ENCODE measurements at regions not wholly inside any gene's neighbourhood (a gene's known extent, or its start where the extent isn't known, plus 50 kb on each side); places are given as distances from the start of the nearest gene placed in this dataset.

GRCh38 chr7:155867734-155868400 is 55.6 kb upstream of the SHH start:
- no peaks in the 10 kb centered on the region for H3K9me3 ChIP-seq (ENCODE audit: control insufficient read depth in 2 of 3, insufficient read depth in 1 of 3, low read length in 3 of 3)
- TF ChIP-seq, protein P1, sequence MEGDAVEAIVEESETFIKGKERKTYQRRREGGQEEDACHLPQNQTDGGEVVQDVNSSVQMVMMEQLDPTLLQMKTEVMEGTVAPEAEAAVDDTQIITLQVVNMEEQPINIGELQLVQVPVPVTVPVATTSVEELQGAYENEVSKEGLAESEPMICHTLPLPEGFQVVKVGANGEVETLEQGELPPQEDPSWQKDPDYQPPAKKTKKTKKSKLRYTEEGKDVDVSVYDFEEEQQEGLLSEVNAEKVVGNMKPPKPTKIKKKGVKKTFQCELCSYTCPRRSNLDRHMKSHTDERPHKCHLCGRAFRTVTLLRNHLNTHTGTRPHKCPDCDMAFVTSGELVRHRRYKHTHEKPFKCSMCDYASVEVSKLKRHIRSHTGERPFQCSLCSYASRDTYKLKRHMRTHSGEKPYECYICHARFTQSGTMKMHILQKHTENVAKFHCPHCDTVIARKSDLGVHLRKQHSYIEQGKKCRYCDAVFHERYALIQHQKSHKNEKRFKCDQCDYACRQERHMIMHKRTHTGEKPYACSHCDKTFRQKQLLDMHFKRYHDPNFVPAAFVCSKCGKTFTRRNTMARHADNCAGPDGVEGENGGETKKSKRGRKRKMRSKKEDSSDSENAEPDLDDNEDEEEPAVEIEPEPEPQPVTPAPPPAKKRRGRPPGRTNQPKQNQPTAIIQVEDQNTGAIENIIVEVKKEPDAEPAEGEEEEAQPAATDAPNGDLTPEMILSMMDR (IDR thresholded peaks at IDR 0.05; ENCODE audit: borderline replicate concordance, extremely low read depth, insufficient read depth), result no peak
- H3K4me3 ChIP-seq (ENCODE audit: low read length in 3 of 3), result no peak overlapping the region
- intact Hi-C loops (cut with DNase I), result no loop called here
- no peaks in the 10 kb centered on the region for H3K4me1 ChIP-seq (ENCODE audit: control insufficient read depth in 2 of 3, insufficient read depth in 2 of 3, low read depth in 1 of 3, low read length in 3 of 3)
- FAIRE-seq, result no peak
- no peak overlapping the region for H3K27ac ChIP-seq (ENCODE audit: low read depth in 2 of 2, low read length in 2 of 2)
- DNase-seq, result peak in 1 of 5 donors; percentile 5
- H3K9ac ChIP-seq (ENCODE audit: low read length in 3 of 3), result no peak overlapping the region
- no peaks in the 10 kb centered on the region for H3K27me3 ChIP-seq (ENCODE audit: control insufficient read depth, insufficient read depth, low read length)
- H3K36me3 ChIP-seq (ENCODE audit: control insufficient read depth in 2 of 3, insufficient read depth in 3 of 3, low read length in 3 of 3), result no peaks in the 10 kb centered on the region

DNA sequence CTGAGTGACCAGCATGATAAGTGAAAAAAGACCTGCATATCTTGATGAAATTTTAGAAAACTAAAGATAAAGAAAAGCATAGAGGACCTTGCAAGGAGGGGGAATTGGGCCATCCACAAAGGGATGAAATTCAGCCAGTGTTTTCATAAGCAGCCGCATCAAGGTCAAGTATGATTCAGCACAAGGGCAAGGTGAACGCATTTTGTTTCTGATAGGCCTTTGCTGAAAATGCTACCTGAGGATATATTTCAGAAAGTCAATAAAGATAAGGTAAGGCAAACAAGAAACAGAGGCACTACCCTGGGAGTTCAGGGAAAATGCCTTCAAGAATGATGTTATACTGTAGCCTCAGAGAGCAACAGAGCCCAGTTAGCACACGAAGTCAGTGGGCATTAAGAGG is 55.0 kb upstream of the SHH start:
- Histone ChIP-seq H3K4me3 (ENCODE audit: low read length in 3 of 3) (no peak overlapping the region), H3K9me3 (ENCODE audit: control insufficient read depth in 2 of 3, insufficient read depth in 1 of 3, low read length in 3 of 3) (no peaks in the 10 kb centered on the region), H3K27me3 (ENCODE audit: control insufficient read depth, insufficient read depth, low read length) (no peaks in the 10 kb centered on the region), H3K27ac (ENCODE audit: low read depth in 2 of 2, low read length in 2 of 2) (no peak overlapping the region), H3K9ac (ENCODE audit: low read length in 3 of 3) (no peak overlapping the region), H3K4me1 (ENCODE audit: control insufficient read depth in 2 of 3, insufficient read depth in 2 of 3, low read depth in 1 of 3, low read length in 3 of 3) (no peaks in the 10 kb centered on the region), H3K36me3 (ENCODE audit: control insufficient read depth in 2 of 3, insufficient read depth in 3 of 3, low read length in 3 of 3) (no peaks in the 10 kb centered on the region)
- intact Hi-C loops (cut with DNase I), result no loop called here
- no peak for FAIRE-seq
- TF ChIP-seq, protein P1 (IDR thresholded peaks at IDR 0.05; ENCODE audit: borderline replicate concordance, extremely low read depth, insufficient read depth), result no peak
- no peak for DNase-seq

DNA sequence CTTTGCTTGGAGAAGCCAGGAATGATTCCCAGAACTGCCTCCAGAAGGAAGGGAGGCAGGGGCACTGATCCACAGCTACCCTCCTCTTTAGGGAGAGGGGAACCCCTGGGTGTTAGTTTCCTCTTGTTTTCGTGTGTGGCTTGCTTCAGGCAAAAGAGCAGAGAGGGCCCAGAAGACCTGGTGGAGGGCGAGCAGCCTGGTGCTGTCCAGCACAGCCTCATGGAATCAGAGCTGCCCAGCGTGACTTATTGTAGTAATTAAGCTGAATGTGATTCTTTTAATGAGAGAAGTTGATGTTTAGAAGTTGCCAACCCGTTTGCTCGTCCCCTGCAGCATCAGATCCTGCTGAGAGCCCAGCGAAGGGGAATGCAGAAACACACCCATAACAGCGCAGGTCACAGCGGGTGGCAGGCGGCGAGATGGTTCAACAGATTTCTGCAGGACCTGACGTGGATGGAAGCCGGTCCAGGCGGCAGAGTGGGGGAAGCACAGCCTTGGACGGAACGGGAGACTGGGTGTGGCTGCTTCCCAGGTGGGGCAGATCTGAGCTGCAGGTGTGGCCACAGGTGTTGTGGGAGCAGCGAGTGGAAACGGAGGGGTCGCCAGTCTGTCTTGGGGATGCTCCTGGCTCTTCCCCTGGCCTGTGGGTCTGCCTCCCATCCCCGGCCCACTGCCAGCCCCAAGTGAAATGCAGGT is 53.7 kb upstream of the SHH start:
- Histone ChIP-seq H3K9ac (ENCODE audit: low read length in 3 of 3) (no peak overlapping the region), H3K27ac (ENCODE audit: low read depth in 2 of 2, low read length in 2 of 2) (no peak overlapping the region), H3K27me3 (ENCODE audit: control insufficient read depth, insufficient read depth, low read length) (no peaks in the 10 kb centered on the region), H3K9me3 (ENCODE audit: control insufficient read depth in 2 of 3, insufficient read depth in 1 of 3, low read length in 3 of 3) (no peaks in the 10 kb centered on the region), H3K4me3 (ENCODE audit: low read length in 3 of 3) (no peak overlapping the region), H3K36me3 (ENCODE audit: control insufficient read depth in 2 of 3, insufficient read depth in 3 of 3, low read length in 3 of 3) (no peaks in the 10 kb centered on the region), H3K4me1 (ENCODE audit: control insufficient read depth in 2 of 3, insufficient read depth in 2 of 3, low read depth in 1 of 3, low read length in 3 of 3) (peaks cover 0 to 3% (median 0%) of the 10 kb centered on the region in 3 donors)
- TF ChIP-seq, protein P1 (IDR thresholded peaks at IDR 0.05; ENCODE audit: borderline replicate concordance, extremely low read depth, insufficient read depth), result no peak
- intact Hi-C loops (cut with DNase I), result no loop called here
- FAIRE-seq (no peak), DNase-seq (peak in 4 of 5 donors; percentile 23 to 53 (median 33))

Measured in kidney (tissue), 13 donors.